ENCODE measurements at regions not wholly inside any gene's neighbourhood (a gene's known extent, or its start where the extent isn't known, plus 50 kb on each side); places are given as distances from the start of the nearest gene placed in this dataset.

- peak; percentile 61 for DNase-seq (ENCODE audit: low read depth)
Observed at GRCh38 chr16:17556276-17557052, 85.7 kb upstream of the XYLT1 start.

GRCh38 chr16:17555176-17555575 lies 84.4 kb upstream of the XYLT1 start:
- DNase-seq (ENCODE audit: low read depth) = peak; percentile 96

- peak; percentile 71 for DNase-seq (ENCODE audit: low read depth)
Observed at GRCh38 chr16:17552351-17552750, 81.6 kb upstream of the XYLT1 start.

- DNase-seq (ENCODE audit: low read depth) = peak; percentile 92
Observed at GRCh38 chr16:17551682-17552081, 80.9 kb upstream of the XYLT1 start.

- DNase-seq (ENCODE audit: low read depth) = no peak
Observed at GRCh38 chr16:17548825-17549224, 78.1 kb upstream of the XYLT1 start.

GRCh38 chr16:17544785-17545184 lies 74.0 kb upstream of the XYLT1 start:
- no peak for DNase-seq (ENCODE audit: low read depth)

GRCh38 chr16:17544304-17544703 lies 73.5 kb upstream of the XYLT1 start:
- no peak for DNase-seq (ENCODE audit: low read depth)

GRCh38 chr16:17543073-17543472 lies 72.3 kb upstream of the XYLT1 start:
- DNase-seq (ENCODE audit: low read depth) = no peak

GRCh38 chr16:17541324-17541723 lies 70.6 kb upstream of the XYLT1 start:
- no peak for DNase-seq (ENCODE audit: low read depth)

- DNase-seq (ENCODE audit: low read depth) = peak; percentile 65
Observed at GRCh38 chr16:17538927-17539326, 68.2 kb upstream of the XYLT1 start.

- DNase-seq (ENCODE audit: low read depth) = no peak
Observed at GRCh38 chr16:17532338-17532995, 61.7 kb upstream of the XYLT1 start.

GRCh38 chr16:17529982-17530760 lies 59.4 kb upstream of the XYLT1 start:
- peak; percentile 54 for DNase-seq (ENCODE audit: low read depth)

- no peak for DNase-seq (ENCODE audit: low read depth)
Observed at GRCh38 chr16:17526956-17527937, 56.5 kb upstream of the XYLT1 start.

- DNase-seq (ENCODE audit: low read depth) = peak; percentile 32
Observed at GRCh38 chr16:17524656-17525055, 53.9 kb upstream of the XYLT1 start.

- peak; percentile 78 for DNase-seq (ENCODE audit: low read depth)
Observed at GRCh38 chr16:17520561-17520960, 49.8 kb upstream of the XYLT1 start.

Data from M059J (cell line).